ENCODE measurements at regions not wholly inside any gene's neighbourhood (a gene's known extent, or its start where the extent isn't known, plus 50 kb on each side); places are given as distances from the start of the nearest gene placed in this dataset.

DNA sequence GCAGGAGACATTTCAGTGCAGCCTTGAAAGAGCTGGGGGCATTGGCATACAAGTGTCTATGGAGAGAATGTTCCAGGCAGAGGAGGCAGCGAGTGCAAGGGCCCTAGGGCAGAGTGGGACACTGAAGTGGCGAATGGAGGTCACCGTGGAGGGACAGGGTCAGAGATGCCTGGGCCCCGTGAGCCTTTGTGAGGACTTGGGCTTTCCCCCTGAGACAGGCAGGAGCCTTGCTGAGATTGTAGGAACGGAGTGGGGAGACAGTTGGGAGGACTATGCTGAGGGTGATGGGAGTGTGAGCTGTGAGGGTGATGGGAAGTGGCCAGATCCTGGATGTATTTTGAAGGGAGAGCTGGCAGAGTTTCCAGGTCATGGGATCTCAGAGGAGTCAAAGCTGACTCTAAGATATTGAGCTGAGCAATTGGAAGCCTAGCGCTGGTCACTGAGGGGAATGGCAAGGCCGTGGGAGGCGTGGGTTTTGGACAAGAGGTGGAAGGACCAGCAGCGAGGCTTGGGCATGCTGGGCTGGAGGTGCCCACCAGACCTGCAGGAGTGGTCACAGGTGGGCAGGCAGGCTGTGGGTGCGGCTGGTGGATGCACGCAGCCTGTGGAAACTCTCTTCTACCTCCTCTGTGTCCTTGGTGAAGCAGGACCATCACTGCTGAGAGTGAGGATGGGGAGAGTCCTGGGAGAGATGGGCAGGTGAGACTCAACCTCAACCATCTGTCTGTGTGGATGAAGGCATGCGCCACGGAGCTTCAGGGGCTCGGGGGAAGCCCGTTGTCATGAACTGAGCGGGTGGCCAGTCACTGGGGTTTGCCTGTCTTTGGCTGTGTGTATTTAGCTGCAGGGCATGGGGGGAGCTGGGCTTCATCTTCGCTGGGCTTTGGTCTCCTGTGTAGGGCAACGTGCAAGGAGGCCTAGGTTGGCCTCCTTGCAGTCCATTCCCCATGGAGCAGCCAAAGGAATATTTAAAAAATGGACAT lies 241.2 kb upstream of the HS6ST1 start:
- no peak for DNase-seq

DNA sequence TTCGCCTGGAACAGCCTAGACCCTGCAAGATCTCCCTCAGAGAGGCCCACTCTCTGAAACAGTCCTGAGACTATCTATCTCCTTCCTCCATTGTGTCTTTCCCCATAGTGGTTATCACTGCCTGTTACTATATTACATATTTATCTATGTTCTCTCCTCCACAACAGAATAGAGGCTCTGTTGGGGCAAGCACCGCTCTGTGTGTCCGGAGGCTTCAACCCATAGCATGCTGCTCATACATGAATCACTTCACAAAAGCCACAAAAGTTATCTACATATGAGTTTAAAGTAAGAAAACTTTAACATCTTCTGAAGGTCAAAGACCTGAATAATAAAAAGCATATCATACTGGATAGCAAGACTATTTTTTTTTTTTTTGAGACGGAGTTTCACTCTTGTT lies 242.1 kb upstream of the HS6ST1 start:
- no peak for DNase-seq

DNA sequence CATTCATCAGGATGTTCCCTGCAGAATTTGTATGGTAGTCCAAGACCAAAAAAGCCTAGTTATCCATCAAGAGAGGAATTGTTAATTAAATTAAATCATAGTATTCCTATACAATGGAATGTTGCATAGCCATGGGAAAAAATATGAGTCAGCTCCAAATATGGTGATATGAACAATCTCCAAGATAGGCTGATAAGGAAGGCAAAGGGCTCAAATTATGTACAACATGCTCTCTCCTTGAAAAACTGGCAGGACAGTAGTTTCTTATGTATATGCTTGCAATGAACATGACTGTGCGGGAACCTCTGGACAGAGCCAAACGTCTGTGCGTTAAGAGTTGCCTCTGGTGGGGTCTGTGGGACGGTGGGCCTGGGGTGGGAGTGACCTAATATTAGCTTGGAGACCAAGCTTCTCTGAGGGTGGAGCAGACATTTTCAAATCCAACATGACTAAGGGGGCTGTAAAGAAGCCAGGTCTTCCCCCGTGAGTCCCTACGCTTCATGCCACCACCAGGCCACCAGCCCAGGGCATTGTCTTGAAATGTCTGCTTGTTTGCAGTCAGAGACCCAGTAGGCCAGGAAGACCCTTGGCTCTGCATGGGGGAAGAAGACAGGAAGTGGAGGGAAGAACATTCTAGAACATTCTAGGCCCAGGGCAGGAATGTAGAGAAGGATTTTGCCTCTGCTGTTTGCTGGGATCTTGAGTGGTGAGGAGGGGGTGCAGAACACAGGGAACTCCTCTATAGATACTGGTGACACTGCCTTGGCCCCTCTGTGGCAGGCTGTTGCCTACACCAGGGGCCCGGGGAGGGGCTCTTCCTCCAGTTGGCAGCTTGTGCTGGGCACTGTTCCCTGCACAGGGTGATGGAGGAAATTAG lies 244.0 kb upstream of the HS6ST1 start:
- no peak for DNase-seq

DNA sequence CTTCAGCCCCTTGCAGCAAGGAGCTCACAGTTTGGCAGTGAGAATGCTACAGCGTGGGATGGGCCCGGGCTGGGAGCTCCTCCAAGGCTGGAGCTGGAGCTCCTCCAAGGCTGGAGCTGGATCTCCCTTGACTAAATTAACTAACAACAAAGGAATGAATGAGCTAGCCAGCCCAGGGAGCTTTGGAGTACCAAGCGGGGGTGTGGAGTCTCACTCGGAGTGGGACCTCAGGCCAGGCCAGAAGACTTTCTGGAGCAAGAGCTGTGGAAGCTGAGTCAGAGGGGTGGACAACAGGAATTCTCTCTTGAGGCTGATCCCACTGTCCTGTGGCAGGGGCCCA lies 244.7 kb upstream of the HS6ST1 start:
- no peak for DNase-seq

DNA sequence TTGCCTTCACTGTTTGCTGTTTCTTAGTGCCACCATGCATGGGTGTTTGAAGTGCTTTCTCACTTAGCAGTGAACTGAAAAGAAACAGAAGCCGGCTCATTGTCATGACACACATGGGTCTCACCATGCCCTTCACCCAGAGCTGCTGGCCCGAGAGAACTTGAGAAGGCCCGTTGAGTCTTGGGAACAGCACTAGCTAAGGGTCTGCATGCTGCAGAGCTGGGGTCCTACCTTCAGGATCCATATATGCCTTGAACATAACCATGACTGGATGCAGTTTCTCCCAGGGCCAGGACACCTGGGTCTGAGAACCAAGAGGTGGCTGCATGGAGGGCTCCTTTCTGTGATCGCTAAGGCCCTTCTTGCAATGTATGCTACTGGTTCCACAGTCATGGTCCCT lies 245.5 kb upstream of the HS6ST1 start:
- DNase-seq: no peak

DNA sequence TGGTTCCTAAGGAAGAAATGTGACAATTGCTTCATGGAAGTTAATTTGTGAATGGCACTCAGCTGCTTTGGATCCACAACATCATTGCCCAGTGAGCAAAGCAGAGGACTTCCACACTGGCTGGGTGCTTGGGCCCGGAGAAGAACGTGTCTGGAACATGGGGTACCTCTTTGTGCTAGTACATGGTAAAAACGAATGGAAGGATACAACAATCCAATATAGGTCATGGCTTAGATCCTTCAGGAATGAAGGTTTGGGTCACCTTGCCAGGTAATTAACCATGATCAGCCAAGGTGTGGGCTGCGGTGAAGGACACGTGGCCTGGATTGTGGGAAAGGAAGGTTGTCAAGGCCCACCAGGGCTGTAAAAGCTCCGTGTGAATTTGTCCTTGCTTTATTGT lies 245.9 kb upstream of the HS6ST1 start:
- no peak for DNase-seq

DNA sequence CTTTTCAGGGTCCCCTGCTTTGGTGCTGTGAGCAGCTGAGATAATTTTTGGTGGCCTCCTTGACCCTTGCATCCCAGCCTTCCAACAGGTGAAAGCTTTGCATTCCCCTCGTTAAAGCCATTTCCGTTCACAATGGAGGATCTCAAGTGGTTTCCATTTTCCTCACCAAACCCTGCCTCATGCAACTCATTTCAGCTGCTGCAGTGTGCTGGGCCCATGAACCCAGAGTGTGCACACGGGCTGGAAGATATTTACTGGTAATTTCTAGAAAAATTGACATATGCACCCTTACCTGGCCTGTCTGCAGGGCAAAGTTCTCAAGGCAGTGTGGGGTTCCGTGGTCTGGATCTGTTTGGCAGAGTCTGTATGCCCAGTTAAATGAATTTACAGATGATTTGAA lies 246.8 kb upstream of the HS6ST1 start:
- DNase-seq: no peak

DNA sequence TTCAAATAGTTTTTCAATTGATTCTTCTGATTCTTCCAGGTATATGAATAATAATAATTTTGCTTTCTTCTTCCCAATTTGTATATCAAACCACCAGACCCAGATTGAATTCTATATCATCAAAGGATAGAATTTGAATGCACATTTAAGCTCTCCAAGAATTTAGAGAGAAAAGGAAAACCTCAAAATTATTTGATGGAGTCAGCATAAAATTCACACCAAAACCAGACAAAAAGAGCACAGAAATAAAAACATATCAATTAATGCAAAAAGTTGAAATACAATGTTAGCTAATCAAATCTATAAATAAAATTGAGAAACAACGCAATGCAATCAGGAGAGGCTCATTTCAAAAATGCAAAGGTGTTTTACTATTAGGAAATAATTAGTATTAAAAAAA lies 248.0 kb upstream of the HS6ST1 start:
- DNase-seq: no peak

DNA sequence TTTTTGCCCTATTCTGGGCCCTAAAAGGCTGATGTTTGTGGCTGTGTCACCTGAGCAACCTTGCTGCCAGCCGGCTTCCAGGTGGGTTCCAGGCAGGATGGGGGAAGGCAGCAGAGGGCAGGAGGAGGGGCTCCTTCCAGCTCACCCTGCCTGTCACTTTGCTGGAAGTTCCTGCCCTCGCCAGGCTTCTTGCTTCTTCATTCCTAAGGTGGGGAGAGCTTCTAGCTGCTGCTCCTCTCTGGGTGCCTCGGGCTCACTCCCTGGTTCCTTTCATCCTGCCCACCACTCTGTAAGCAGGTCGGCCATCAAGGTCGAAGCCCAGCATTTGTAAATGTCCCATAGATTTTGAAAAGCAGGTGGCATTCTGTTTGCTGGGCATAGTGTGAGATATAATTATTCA lies 249.4 kb upstream of the HS6ST1 start:
- no peak for DNase-seq

DNA sequence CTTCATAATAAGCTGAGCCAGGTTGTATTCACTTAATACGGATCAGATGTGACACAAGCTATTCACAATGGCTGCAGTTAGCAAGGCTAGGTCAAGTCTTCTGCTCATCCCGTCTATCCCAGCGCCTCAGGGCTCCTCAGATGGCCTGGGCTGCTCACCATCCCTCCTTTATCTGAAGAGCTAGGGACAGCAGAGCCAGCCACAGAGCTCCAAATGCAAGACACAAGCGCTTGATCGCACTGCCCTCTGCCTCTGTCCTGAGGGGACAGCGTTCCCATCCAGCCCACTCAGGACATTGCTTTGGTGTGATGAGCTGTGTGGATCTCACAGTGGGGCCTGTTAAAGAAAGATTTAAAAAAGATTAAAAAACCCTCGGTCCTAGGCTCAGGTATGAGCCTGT lies 254.4 kb upstream of the HS6ST1 start:
- DNase-seq: no peak

DNA sequence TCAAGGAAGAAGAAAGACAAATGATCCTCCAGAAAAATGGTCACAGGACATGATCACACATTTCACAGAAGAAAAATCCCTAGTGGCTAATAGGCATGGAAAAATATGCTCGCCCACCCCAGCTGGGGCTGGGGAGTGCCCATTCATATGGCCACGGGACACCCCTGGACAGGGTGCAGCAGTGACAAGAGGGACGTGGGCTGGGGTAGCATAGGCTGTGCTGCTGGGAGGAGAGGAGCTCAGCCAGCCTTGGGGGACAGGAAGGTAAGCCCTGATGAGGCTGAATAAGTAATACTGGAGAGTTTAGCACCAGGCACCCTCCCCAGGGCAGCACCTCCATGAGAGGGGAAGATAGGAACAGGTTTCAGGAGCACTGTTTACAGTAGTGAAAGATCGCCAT lies 254.9 kb upstream of the HS6ST1 start:
- no peak for DNase-seq

DNA sequence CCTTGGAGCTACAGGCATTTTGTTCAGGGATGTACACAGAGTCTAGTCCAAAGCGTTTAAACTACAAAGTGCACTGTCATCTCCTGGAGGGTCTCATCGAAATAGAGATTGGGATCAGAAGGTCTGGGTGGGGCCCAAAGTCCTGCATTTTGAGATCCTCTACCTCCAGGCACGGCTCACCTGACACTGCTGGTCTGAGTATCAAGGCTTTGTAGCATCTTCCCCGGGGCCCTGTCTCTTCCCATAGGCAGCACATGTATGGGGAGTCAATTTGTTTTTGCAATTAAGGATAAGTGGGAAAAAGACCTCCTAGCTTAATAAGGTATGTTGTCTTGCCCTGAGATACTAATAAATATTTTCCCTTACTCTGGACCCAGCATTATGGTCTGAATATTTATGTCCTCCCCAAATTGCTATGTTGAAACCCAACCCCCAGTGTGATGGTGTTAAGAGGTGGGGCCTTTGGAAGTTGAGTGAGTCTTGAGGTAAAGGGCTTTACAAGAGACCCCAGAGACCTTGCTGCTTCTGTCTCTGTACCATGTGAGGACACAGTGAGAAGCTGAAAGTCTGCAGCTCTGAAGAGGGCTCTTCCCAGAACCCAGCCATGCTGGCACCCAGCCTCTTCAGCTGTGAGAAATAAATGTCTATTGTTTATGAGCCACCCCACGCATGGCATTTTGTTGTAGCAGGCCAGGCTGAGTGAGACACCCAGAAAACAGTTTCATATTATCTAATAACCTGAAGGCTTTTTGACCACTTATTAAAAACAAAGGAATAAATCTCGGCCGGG lies 258.7 kb upstream of the HS6ST1 start:
- DNase-seq: no peak

DNA sequence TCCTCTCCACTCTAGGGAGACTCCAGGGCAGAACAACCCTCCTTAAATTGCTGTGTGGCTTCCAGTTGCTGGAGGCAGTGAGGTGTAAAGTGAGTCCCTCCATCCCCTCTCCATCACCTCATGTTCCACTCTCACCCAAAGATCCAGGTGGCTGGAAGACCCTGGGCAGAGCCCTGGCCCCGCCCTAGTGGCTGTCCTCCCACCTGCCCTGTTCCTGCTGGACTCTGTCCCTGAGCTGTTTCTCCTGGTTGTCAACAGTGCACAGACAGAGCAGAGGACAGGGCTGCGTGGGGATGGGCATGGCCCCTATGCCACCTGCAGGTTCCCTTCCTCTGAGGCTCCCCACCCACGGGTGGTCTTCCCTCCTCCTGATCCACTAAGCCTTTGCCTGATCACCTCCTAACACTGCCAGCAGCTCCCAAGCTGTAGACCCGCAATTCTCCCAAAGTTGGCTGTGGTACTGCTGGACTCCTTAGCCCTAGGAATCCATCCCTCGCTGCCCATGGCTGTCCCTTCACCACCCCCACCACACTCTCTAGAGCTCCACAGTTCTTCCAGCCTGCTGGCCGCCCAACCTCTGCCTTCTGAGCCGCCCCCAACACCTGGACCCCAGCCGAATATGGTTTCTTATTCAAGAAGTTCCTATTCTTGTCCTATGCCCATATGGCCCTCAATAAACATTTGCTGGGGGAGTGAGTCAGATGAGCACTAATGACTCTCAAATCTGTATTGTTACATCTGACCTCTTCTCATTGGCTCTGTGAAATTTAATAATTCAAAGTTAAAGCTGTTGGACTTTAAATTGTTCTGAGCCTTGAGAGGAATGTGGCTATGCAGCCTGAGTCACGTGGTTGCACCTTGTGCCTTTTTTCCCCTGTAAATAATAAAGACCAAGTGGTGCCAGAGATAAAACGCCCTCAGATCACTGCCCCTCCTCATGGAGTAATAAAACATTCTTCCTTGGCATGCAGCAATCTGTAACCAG lies 260.0 kb upstream of the HS6ST1 start:
- DNase-seq: no peak

DNA sequence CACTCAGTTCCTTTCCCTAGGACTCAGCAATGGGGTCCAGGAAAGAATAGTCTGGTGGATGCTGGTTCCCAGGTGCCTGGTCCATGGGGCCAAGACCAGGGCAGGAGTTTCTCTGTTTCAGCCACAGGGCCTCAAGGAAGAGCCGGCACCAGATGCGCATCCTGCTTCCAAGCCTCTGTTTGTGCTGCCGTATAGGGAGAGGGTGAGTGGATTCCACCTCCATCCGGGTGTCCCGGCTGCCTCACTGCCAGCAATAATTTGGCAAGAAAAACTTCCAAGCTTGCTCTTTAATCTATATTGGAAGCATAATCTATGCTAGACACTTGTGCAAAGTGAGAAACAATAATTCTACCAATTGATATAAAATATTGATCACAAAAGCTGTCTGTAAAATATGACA lies 261.2 kb upstream of the HS6ST1 start:
- DNase-seq: no peak

DNA sequence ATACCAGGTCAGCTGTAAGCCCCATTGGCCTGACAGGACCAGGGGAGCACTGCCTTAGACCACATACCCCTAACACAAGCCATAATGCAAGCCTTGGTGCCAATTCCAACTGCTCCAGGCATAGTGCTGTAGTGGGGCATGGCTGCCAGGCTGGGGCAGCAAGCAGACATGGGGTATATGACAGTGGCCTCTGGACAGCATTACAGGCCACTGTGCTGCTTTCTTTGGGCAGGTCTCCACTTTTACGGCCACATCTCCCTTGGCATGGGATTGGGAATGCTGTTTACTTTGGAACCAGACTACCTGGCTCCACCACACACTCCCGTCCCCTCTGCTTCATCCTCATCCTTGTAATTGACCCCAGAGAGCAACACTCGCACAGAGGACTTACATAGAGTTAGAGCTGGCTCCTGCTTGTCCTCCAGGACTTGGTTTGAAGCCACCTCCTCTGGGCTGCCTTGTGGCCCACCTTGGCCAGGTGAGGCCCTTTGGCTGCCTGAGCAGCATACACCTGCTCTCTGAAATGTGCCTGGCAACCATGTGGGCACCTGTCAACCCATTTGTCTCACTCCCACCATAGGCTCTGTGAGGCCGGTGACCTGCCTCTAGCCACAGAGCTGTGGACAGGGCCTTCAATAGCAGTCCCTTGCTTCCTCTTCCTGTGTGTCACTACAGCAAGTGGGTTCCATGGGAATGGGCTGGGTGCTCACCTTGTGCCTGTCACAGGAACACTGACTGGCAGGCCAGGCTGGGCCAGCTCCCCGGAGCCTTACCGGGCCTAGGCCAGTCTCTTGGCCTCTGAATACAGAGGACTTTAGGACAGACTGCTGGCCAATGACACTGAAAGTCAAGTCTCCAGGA lies 262.6 kb upstream of the HS6ST1 start:
- DNase-seq: no peak

DNA sequence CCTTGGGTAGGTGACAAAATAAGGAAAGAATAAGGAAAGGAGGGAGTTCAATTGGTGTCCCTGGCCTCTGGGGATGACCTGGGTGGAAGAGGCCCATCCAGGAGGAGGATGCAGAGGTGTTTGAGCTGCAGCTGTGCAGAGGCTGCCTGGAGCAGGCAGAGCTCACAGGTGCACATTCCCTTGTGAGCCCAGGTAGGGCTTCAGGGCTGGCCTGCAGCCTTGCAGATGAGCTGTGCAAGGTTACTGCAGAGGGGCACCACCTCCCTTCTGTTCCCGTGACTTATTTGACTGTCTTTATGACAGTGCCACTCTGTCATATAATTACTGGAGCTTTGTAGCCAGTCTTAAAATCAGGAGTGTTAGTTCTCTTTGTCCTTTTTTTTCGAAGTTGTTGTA lies 263.2 kb upstream of the HS6ST1 start:
- no peak for DNase-seq

DNA sequence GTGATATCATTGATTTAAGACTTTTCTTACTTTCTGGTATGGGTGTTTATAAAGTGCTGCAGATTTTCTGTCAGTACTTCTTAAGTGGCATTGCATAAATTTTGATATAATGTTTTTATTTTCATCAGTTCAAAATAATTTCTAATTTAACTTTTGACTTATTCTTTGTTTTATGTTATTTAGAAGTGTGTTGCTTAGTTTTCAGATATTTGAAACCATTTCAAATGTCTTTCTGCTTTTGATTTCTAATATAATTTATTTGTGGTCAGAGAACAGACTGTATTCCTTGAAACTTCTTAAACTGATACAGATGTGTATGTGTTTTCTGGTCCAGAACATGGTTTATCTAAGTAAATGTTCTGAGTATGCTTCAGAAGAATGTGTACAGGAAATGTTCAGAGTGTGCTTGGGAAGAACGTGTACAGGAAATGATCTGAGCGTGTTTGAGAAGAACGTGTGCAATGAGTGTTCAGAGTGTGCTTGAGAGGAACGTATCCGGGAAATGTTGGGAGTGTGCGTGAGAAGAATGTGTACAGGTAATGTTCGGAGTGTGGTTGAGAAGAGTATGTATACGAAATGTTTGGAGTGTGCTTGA lies 265.7 kb upstream of the HS6ST1 start:
- DNase-seq: no peak

DNA sequence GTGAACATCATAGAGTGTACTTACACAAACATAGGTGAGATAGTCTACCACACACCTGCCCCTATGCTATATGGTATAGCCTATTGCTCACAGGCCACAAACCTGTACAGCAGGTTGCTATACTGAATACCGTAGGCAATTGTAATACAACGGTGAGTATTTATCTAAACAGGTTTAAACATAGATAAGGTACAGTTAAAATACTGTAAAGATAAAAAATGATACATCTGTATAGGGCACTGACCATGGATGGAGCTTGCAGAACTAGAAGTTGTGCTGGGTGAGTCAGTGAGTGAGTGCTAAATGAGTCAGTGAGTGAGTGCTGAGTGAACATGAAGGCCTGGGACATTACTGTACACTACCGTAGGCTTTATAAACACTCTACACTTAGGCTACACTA lies 267.0 kb upstream of the HS6ST1 start:
- DNase-seq: no peak

DNA sequence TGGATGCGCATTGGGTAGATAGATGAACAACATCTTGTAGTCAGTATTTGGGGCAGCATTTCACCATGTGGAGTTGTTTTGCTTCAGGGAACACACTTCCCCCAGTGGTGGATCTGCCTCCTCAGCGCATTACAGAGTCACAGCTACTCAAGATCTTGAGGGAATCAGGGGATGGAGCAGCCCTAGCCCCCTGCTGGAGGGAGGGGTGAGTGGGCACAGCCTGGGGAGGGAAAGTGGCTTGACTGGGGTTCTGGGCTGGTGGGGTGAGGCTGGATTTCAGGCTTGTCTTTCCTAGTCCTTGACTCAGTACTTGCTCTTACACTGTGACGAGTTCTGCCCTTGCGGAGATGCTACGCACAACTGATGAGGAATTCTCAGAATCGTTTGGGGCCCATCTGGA lies 271.0 kb upstream of the HS6ST1 start:
- DNase-seq: no peak

DNA sequence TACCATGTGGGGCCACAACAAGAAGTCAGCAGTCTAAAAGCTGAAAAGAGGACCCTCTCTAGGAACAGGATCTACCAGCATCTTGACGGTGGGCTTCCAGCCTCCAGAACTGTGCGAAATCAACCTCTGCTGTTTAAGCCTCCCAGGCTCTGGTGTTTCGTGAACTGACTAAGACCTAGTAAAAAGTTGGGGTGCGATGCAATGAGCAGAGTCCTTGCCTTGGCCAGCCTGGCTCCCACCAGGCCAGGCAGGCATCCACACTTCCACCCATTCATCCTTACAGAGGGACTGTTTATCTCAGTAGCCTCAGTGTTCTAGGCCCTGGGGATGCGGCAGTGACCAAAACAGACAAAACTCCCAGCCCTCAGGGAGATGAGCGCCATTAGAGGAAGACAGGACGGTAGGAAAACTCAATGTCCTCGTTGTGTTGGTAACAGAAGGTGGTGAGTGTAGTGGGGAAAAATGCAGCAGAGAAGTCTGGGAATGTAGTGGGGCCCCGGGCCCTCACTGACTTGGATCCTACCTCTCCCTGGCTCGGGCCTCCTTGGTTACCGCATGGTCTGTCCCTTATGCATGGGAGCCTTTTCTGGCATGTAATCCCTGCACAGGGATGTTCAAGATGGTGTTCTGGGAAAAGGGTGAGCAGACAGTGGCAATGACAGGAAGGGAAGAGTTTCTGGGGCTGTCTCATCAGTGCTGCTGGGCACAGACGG lies 271.8 kb upstream of the HS6ST1 start:
- no peak for DNase-seq

Data from CD4-positive, alpha-beta T cell treated with Interleukin-4 for 1 hour (primary cell).